Liver (tissue), 8 donors: ENCODE measurements at regions not wholly inside any gene's neighbourhood (a gene's known extent, or its start where the extent isn't known, plus 50 kb on each side); places are given as distances from the start of the nearest gene placed in this dataset.

ENCODE experiments used
- DNase-seq: peaks from one replicate; pipeline ENCODE4 v3.0.0-alpha.2; 2017; ENCODE audit warnings: low spot score
- H3K27ac ChIP-seq, 2 donors: one replicate each; pipeline ENCODE4 v1.7.0; 2013; ENCODE audit warnings: inconsistent platforms in 2 of 2, low read length in 2 of 2, control low read depth in 1 of 2, low read depth in 1 of 2, mild to moderate bottlenecking in 1 of 2
- H3K27me3 ChIP-seq, 4 donors: one replicate each; pipeline versions ENCODE4 v1.6.1 to v1.7.0; 2013; ENCODE audit warnings: low read length in 3 of 4, inconsistent platforms in 1 of 4, mild to moderate bottlenecking in 1 of 4, moderate library complexity in 1 of 4; ENCODE audit not compliant: control insufficient read depth in 4 of 4, insufficient read depth in 4 of 4
- H3K36me3 ChIP-seq, 4 donors: one replicate each; pipeline versions ENCODE4 v1.6.1 to v1.7.0; 2013; ENCODE audit warnings: low read length in 3 of 4, mild to moderate bottlenecking in 3 of 4, low read depth in 1 of 4, moderate library complexity in 1 of 4; ENCODE audit not compliant: control insufficient read depth in 4 of 4, insufficient read depth in 3 of 4
- H3K4me1 ChIP-seq, 4 donors: one replicate each; pipeline versions ENCODE4 v1.6.1 to v1.7.0; 2013; ENCODE audit warnings: low read length in 3 of 4, mild to moderate bottlenecking in 3 of 4, moderate library complexity in 1 of 4; ENCODE audit not compliant: control insufficient read depth in 4 of 4, insufficient read depth in 4 of 4
- H3K4me3 ChIP-seq, 3 donors: one replicate each; pipeline versions ENCODE4 v1.6.1 to v1.7.0; 2013; ENCODE audit warnings: low read length in 3 of 3, control low read depth in 1 of 3, low read depth in 1 of 3, mild to moderate bottlenecking in 1 of 3
- H3K9ac ChIP-seq, 2 donors: one replicate each; pipeline ENCODE4 v1.7.0; 2013; ENCODE audit warnings: low read length in 2 of 2, mild to moderate bottlenecking in 2 of 2, moderate library complexity in 2 of 2, control low read depth in 1 of 2, low read depth in 1 of 2
- H3K9me3 ChIP-seq, 4 donors: one replicate each; pipeline versions ENCODE4 v1.6.1 to v1.7.0; 2013; ENCODE audit warnings: low read length in 3 of 4; ENCODE audit not compliant: control insufficient read depth in 4 of 4
- EGR1 ChIP-seq, 2 donors: IDR thresholded peaks; 2 replicates each; pipeline ENCODE4 v1.6.1; 2016 to 2018; ENCODE audit warnings: antibody characterized with exemption in 2 of 2, low read depth in 2 of 2
- FOXA1 ChIP-seq: IDR thresholded peaks from 2 replicates; pipeline ENCODE4 v1.6.1; 2016; ENCODE audit warnings: antibody characterized with exemption
- FOXA2 ChIP-seq: IDR thresholded peaks from 2 replicates; pipeline ENCODE4 v1.6.1; 2016; ENCODE audit warnings: antibody characterized with exemption
- GABPA ChIP-seq, 2 donors: IDR thresholded peaks in 1 of 2; conservative IDR thresholded peaks in 1 of 2; 2 replicates each; pipeline ENCODE4 v1.6.1; 2016; ENCODE audit warnings: antibody characterized with exemption in 2 of 2, mild to moderate bottlenecking in 1 of 2, moderate library complexity in 1 of 2
- HNF4G ChIP-seq: IDR thresholded peaks from 2 replicates; pipeline ENCODE4 v1.6.1; 2016; ENCODE audit warnings: antibody characterized with exemption
- JUND ChIP-seq, 2 donors: IDR thresholded peaks; 2 replicates each; pipeline ENCODE4 v1.6.1; 2016; ENCODE audit warnings: antibody characterized with exemption in 2 of 2
- NR2F2 ChIP-seq: IDR thresholded peaks from 2 replicates; pipeline ENCODE4 v1.6.1; 2016; ENCODE audit warnings: antibody characterized with exemption
- RAD21 ChIP-seq, 2 donors: IDR thresholded peaks; 2 replicates each; pipeline ENCODE4 v1.6.1; 2016; ENCODE audit warnings: antibody characterized with exemption in 2 of 2, mild to moderate bottlenecking in 2 of 2
- RXRA ChIP-seq, 2 donors: IDR thresholded peaks; 2 replicates each; pipeline ENCODE4 v1.6.1; 2017 to 2018; ENCODE audit warnings: antibody characterized with exemption in 2 of 2, mild to moderate bottlenecking in 1 of 2
- WGBS: extraction: QIAGEN DNeasy Blood & Tissue Kit; methylation state at CpG from one replicate; pipeline ENCODE4 v1.1.7; 2013; 5-methylcytosine and 5-hydroxymethylcytosine counted together
- TF ChIP-seq, protein P1 (sequence below): fragments of 150-350 bp; IDR thresholded peaks from 2 replicates; pipeline ENCODE4 v1.5.1; 2017; ENCODE audit warnings: improper control_type of control experiment, low read depth, low read length; ENCODE audit not compliant: missing input control
- TF ChIP-seq, protein P2 (sequence below): IDR thresholded peaks from 2 replicates; pipeline ENCODE4 v1.6.1; 2016; ENCODE audit warnings: antibody characterized with exemption
- TF ChIP-seq, protein P3 (sequence below): IDR thresholded peaks from 2 replicates; pipeline ENCODE4 v1.6.1; 2016; ENCODE audit warnings: antibody characterized with exemption
- TF ChIP-seq, protein P4 (sequence below): IDR thresholded peaks from 2 replicates; pipeline ENCODE4 v1.6.1; 2016; ENCODE audit warnings: antibody characterized with exemption
- TF ChIP-seq, protein P5 (sequence below): IDR thresholded peaks from 2 replicates; pipeline ENCODE4 v1.6.1; 2016; ENCODE audit warnings: antibody characterized with exemption, mild to moderate bottlenecking
- donor health status: healthy.
- donor health status: healthy.
- donor health status: healthy.
- donor health status: healthy.
- donor health status: healthy.

DNA sequence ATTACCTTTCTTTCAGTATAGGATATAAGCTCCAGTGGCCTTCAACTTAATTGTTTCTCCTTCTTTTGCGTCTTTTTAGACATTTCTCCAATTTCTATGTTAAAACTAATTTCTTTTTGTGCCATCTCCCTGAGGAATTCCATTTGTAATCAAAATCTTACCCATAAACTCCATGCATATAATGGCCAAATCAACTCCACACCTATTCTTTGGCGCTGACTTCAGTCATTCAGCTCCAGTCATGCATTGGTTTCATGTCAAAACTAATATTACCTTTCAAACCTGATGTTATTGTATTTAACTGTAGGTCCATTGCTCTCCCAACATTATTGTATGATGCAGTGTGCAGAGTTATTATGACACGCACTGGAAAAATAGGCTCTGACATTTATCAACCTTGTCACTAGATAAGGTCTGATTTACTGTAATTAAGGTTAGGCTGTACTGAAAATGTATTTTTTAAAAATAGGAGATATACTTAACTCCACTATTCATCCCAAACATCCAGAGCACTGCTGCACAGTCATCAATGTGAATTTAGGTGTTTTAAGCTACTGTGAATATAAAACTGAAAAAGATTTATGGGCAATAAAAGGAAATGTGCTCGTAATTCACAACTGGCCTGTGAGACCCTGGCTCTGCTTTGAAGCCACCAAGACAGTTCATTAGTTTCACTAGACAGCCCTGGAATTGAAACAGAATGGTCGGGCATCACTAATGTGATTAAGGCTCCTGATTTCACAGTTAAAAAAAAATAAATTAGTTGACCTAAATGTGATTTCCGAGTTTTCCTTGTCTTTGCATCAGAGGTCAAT, 180.6 kb upstream of the GRIA4 start:
- H3K9ac ChIP-seq = no peak overlapping the region

More for the DNA sequence above, 180.6 kb upstream of the GRIA4 start:
- TF ChIP-seq RAD21 (IDR thresholded peaks at IDR 0.05) (no peak), JUND (IDR thresholded peaks at IDR 0.05) (no peak), RXRA (IDR thresholded peaks at IDR 0.05) (no peak), HNF4G (no peak), GABPA (IDR thresholded peaks at IDR 0.05 in 1 of 2, conservative IDR thresholded peaks at IDR 0.05 in 1 of 2) (no peak), FOXA2 (no peak), NR2F2 (no peak), FOXA1 (no peak), EGR1 (IDR thresholded peaks at IDR 0.05; ENCODE audit: low read depth in 2 of 2) (no peak)
- TF ChIP-seq, protein P1, sequence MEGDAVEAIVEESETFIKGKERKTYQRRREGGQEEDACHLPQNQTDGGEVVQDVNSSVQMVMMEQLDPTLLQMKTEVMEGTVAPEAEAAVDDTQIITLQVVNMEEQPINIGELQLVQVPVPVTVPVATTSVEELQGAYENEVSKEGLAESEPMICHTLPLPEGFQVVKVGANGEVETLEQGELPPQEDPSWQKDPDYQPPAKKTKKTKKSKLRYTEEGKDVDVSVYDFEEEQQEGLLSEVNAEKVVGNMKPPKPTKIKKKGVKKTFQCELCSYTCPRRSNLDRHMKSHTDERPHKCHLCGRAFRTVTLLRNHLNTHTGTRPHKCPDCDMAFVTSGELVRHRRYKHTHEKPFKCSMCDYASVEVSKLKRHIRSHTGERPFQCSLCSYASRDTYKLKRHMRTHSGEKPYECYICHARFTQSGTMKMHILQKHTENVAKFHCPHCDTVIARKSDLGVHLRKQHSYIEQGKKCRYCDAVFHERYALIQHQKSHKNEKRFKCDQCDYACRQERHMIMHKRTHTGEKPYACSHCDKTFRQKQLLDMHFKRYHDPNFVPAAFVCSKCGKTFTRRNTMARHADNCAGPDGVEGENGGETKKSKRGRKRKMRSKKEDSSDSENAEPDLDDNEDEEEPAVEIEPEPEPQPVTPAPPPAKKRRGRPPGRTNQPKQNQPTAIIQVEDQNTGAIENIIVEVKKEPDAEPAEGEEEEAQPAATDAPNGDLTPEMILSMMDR = no peak
- TF ChIP-seq, protein P2, sequence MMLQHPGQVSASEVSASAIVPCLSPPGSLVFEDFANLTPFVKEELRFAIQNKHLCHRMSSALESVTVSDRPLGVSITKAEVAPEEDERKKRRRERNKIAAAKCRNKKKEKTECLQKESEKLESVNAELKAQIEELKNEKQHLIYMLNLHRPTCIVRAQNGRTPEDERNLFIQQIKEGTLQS = no peak
- TF ChIP-seq, protein P3, sequence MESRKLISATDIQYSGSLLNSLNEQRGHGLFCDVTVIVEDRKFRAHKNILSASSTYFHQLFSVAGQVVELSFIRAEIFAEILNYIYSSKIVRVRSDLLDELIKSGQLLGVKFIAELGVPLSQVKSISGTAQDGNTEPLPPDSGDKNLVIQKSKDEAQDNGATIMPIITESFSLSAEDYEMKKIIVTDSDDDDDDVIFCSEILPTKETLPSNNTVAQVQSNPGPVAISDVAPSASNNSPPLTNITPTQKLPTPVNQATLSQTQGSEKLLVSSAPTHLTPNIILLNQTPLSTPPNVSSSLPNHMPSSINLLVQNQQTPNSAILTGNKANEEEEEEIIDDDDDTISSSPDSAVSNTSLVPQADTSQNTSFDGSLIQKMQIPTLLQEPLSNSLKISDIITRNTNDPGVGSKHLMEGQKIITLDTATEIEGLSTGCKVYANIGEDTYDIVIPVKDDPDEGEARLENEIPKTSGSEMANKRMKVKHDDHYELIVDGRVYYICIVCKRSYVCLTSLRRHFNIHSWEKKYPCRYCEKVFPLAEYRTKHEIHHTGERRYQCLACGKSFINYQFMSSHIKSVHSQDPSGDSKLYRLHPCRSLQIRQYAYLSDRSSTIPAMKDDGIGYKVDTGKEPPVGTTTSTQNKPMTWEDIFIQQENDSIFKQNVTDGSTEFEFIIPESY = no peak
- TF ChIP-seq, protein P4, sequence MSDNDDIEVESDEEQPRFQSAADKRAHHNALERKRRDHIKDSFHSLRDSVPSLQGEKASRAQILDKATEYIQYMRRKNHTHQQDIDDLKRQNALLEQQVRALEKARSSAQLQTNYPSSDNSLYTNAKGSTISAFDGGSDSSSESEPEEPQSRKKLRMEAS = no peak
- TF ChIP-seq, protein P5, sequence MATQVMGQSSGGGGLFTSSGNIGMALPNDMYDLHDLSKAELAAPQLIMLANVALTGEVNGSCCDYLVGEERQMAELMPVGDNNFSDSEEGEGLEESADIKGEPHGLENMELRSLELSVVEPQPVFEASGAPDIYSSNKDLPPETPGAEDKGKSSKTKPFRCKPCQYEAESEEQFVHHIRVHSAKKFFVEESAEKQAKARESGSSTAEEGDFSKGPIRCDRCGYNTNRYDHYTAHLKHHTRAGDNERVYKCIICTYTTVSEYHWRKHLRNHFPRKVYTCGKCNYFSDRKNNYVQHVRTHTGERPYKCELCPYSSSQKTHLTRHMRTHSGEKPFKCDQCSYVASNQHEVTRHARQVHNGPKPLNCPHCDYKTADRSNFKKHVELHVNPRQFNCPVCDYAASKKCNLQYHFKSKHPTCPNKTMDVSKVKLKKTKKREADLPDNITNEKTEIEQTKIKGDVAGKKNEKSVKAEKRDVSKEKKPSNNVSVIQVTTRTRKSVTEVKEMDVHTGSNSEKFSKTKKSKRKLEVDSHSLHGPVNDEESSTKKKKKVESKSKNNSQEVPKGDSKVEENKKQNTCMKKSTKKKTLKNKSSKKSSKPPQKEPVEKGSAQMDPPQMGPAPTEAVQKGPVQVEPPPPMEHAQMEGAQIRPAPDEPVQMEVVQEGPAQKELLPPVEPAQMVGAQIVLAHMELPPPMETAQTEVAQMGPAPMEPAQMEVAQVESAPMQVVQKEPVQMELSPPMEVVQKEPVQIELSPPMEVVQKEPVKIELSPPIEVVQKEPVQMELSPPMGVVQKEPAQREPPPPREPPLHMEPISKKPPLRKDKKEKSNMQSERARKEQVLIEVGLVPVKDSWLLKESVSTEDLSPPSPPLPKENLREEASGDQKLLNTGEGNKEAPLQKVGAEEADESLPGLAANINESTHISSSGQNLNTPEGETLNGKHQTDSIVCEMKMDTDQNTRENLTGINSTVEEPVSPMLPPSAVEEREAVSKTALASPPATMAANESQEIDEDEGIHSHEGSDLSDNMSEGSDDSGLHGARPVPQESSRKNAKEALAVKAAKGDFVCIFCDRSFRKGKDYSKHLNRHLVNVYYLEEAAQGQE = no peak
- Histone ChIP-seq H3K9me3 (no peaks in the 10 kb centered on the region), H3K4me3 (no peak overlapping the region), H3K27ac (no peak overlapping the region), H3K36me3 (no peaks in the 10 kb centered on the region), H3K27me3 (no peaks in the 10 kb centered on the region), H3K4me1 (no peaks in the 10 kb centered on the region)
- no peak for DNase-seq
- 73% methylated on average over 6 of the region's 6 CpGs for WGBS
